GM06990 (cell line): ENCODE measurements at regions not wholly inside any gene's neighbourhood (a gene's known extent, or its start where the extent isn't known, plus 50 kb on each side); places are given as distances from the start of the nearest gene placed in this dataset.

Source experiments
- DNase-seq: peaks from one replicate; pipeline ENCODE4 v3.0.0-alpha.2; 2011; ENCODE audit not compliant: insufficient read length; ENCODE audit errors: extremely low read depth
- H3K27me3 ChIP-seq: replicated peaks from 2 replicates; pipeline ENCODE4 v1.6.0; 2011; ENCODE audit warnings: low read length; ENCODE audit not compliant: control insufficient read depth, insufficient read depth
- H3K36me3 ChIP-seq: 2 replicates; pipeline ENCODE4 v1.5.1; 2011; ENCODE audit warnings: low read length; ENCODE audit not compliant: control insufficient read depth, insufficient read depth
- H3K4me3 ChIP-seq: replicated peaks from 2 replicates; pipeline ENCODE4 v1.5.1; 2011; ENCODE audit warnings: low read depth, mild to moderate bottlenecking, control low read depth, low read length
- TF ChIP-seq, protein P1 (sequence below): IDR thresholded peaks from 2 replicates; pipeline ENCODE4 v1.5.1; 2011; ENCODE audit warnings: low read length, control low read depth, mild to moderate bottlenecking, inconsistent platforms; ENCODE audit not compliant: insufficient read depth, poor library complexity, severe bottlenecking

DNA sequence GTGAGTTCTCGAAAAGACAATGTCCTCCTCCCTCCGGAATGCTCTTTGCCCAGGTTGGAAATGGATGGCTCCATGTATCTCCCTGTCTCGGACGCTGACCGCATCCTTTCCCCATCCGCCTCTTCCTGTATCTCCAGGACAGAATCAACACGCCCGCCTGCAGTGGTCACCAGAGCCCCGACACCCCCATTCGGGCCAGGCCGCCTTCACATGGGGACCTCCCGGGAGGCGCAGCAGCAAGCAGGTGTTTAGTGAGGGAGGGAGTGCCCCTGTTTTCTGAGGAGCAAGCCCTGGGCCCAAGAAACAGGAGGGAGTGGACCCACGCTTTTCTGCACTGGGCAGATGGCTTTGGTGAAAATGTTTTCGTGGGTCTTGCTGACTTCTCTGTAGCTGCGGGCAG lies 83.5 kb upstream of the TTC34 start:
- TF ChIP-seq, protein P1, sequence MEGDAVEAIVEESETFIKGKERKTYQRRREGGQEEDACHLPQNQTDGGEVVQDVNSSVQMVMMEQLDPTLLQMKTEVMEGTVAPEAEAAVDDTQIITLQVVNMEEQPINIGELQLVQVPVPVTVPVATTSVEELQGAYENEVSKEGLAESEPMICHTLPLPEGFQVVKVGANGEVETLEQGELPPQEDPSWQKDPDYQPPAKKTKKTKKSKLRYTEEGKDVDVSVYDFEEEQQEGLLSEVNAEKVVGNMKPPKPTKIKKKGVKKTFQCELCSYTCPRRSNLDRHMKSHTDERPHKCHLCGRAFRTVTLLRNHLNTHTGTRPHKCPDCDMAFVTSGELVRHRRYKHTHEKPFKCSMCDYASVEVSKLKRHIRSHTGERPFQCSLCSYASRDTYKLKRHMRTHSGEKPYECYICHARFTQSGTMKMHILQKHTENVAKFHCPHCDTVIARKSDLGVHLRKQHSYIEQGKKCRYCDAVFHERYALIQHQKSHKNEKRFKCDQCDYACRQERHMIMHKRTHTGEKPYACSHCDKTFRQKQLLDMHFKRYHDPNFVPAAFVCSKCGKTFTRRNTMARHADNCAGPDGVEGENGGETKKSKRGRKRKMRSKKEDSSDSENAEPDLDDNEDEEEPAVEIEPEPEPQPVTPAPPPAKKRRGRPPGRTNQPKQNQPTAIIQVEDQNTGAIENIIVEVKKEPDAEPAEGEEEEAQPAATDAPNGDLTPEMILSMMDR: no peak
- Histone ChIP-seq H3K4me3 (no peak overlapping the region), H3K27me3 (no peaks in the 10 kb centered on the region), H3K36me3 (no peaks in the 10 kb centered on the region)
- no peak for DNase-seq

DNA sequence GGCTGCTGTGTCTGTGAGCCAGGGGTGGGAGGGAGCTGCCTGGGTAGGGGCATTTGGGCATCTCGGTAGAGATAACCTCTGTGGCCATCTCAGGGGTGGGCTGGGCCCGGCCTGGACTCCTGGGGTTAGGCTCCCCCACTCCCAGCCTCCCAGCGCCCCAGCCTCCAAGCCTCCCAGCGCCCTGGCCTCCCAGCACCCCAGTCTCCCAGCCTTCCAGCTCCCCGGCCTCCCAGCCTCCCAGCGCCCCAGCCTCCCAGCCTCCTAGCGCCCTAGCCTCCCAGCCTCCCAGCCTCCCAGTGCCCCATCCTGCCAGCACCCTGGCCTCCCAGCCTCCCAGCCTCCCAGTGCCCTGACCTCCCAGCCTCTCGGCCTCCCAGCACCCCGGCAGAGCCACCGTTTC lies 85.1 kb upstream of the TTC34 start:
- DNase-seq: no peak
- Histone ChIP-seq H3K27me3 (no peaks in the 10 kb centered on the region), H3K4me3 (no peak overlapping the region), H3K36me3 (no peaks in the 10 kb centered on the region)
- TF ChIP-seq, protein P1: no peak

DNA sequence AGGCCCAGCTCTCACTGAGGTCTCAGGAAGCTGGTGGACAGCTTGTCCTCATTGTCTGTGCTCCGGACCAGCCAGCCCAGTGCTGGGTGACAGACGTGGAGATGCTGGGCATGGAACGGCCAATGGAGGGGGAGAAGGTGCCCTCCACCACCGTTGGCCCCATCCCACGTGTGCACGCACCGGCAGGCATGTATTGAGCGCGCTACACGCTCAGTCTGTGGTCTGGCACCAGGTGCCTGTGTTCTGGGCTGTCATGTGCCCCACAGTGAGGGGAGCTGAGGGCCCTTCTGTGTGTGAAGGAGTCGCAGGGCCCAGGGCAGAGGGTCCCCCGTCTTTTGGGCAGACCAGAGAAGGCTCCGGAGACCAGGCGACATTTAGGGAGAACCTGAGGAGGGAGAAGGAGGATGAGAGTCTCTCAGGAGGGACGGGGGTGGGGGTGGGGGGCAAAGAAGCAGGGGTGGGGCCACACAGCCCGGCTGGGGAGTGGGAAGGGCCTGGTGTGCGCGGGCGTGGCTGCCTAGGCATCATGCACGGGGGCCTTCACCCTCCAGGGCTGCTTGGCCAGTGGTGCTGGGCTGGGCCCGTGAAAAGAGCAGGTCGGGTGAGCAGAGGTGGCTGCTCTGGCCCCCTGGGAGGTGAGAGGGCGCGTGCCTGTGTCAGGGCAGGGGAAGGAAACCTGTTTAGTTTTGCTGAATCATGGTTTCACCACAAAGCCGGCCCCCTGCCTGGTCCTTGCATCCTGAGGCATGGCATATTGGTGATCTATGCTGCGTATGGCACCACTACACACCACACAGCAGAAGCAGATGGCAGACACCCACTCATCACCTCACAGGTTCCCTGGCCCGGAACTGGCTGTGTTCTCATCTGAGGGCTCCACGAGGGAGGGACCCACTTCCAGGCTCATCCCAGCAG lies 86.7 kb upstream of the TTC34 start:
- DNase-seq: no peak
- H3K27me3 ChIP-seq: no peaks in the 10 kb centered on the region

DNA sequence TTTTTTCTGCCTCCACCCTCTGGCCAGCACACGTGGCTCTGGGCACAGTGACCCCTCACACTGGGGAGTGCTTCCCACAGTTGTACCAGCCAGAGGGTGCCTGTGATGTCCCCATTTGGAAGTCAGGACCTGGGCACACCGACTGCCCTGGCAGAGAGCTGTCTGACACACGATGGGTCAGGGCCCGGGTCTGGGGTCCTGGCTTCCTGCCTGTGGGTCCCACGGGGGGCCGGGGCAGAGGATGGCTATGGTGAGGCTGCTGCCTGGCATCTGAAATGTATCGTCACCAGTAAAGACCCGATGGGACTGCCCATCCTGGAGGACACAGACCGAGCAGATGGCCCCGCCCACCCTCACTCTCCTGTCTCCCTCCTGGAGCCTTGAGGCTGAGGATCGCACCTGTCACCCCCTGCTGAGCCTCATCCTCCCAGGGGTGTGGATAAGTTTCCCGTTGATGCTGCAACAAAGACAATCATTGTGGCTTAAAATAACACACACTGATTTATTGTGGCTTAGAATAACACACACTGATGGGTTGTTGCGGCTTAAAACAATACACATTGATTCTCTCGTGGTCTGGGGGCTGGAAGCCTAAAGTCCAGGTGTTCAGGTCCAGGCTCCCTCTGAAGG lies 88.8 kb upstream of the TTC34 start:
- Histone ChIP-seq H3K27me3 (no peaks in the 10 kb centered on the region), H3K36me3 (no peaks in the 10 kb centered on the region), H3K4me3 (no peak overlapping the region)
- DNase-seq: no peak
- TF ChIP-seq, protein P1: no peak

More for the DNA sequence above, 86.7 kb upstream of the TTC34 start:
- Histone ChIP-seq H3K36me3 (no peaks in the 10 kb centered on the region), H3K4me3 (no peak overlapping the region)
- TF ChIP-seq, protein P1: no peak

DNA sequence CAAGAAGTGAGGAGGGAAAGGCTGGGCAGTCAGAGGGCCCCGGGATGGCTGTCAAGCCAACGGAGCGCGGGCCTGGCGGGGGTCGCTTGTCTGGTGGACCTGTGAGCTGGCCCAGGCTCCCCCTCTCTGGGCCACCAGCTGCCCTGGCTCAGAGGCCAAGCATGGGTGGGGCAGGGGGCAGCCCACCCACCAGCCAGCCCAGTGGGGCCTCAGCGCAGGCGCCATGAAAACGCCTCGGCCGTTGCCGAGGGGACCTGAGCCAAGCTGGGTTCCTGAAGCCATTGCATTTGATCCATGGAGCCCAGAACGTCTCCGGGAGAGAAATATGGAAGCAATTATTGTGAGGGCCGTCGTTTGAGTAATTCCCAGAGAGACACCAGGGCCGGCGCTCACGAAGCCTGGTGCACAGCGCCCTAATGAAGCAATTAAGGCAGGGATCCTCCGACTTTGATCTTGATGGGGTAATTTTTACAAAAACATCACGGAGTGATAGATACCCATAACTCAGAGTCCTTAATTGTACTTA lies 90.5 kb upstream of the TTC34 start:
- DNase-seq: no peak
- no peak overlapping the region for H3K4me3 ChIP-seq
- H3K27me3 ChIP-seq: no peaks in the 10 kb centered on the region
- no peaks in the 10 kb centered on the region for H3K36me3 ChIP-seq
- TF ChIP-seq, protein P1: no peak
